ENCODE measurements at regions not wholly inside any gene's neighbourhood (a gene's known extent, or its start where the extent isn't known, plus 50 kb on each side); places are given as distances from the start of the nearest gene placed in this dataset.
"Not testable (repeated sequence)": the region's sequence is repeated elsewhere in the genome, so short reads cannot be mapped to it uniquely, and the experiment has no call there.

- no peak for DNase-seq
These were observed 1355.1 kb downstream of the HACE1 start for GRCh38 chr6:103504501-103505154.

- not testable (repeated sequence) for DNase-seq
These were observed 1363.1 kb downstream of the HACE1 start for GRCh38 chr6:103496588-103496987.

- no peak for DNase-seq
These were observed 1403.1 kb downstream of the HACE1 start for GRCh38 chr6:103456652-103457051.

GRCh38 chr6:103455275-103455674 lies 1404.4 kb downstream of the HACE1 start:
- no peak for DNase-seq

GRCh38 chr6:103409475-103409874 lies 1450.2 kb downstream of the HACE1 start:
- no peak for DNase-seq

GRCh38 chr6:103405321-103405720 lies 1454.4 kb downstream of the HACE1 start:
- DNase-seq, result no peak

- no peak for DNase-seq
These were observed 1454.9 kb downstream of the HACE1 start for GRCh38 chr6:103404799-103405198.

GRCh38 chr6:103396768-103397167 lies 1463.0 kb downstream of the HACE1 start:
- no peak for DNase-seq

GRCh38 chr6:103379272-103379671 lies 1480.4 kb downstream of the HACE1 start:
- DNase-seq, result no peak

GRCh38 chr6:103367212-103367611 lies 1492.5 kb downstream of the HACE1 start:
- no peak for DNase-seq

- no peak for DNase-seq
These were observed 1503.2 kb downstream of the HACE1 start for GRCh38 chr6:103356531-103356930.

- no peak for DNase-seq
These were observed 1515.1 kb downstream of the HACE1 start for GRCh38 chr6:103344554-103345163.

GRCh38 chr6:103335412-103335811 lies 1524.3 kb downstream of the HACE1 start:
- no peak for DNase-seq

- DNase-seq, result no peak
These were observed 1532.7 kb downstream of the HACE1 start for GRCh38 chr6:103326760-103327757.

GRCh38 chr6:103313432-103313831 lies 1546.3 kb downstream of the HACE1 start:
- no peak for DNase-seq

GRCh38 chr6:103294376-103294775 lies 1565.3 kb downstream of the HACE1 start:
- not testable (repeated sequence) for DNase-seq

- no peak for DNase-seq
These were observed 1574.9 kb downstream of the HACE1 start for GRCh38 chr6:103284835-103285234.

GRCh38 chr6:103280417-103280816 lies 1579.3 kb downstream of the HACE1 start:
- DNase-seq, result no peak

- DNase-seq, result no peak
These were observed 1581.8 kb downstream of the HACE1 start for GRCh38 chr6:103277936-103278335.

- DNase-seq, result no peak
These were observed 1586.7 kb downstream of the HACE1 start for GRCh38 chr6:103273048-103273447.

- no peak for DNase-seq
These were observed 1590.1 kb downstream of the HACE1 start for GRCh38 chr6:103269581-103269980.

GRCh38 chr6:103268335-103268734 lies 1591.4 kb downstream of the HACE1 start:
- no peak for DNase-seq

- DNase-seq, result no peak
These were observed 1595.7 kb downstream of the HACE1 start for GRCh38 chr6:103264020-103264419.

GRCh38 chr6:103255132-103255531 lies 1604.6 kb downstream of the HACE1 start:
- no peak for DNase-seq

Data from activated naive CD4-positive, alpha-beta T cell (primary cell).